ENCODE measurements at regions not wholly inside any gene's neighbourhood (a gene's known extent, or its start where the extent isn't known, plus 50 kb on each side); places are given as distances from the start of the nearest gene placed in this dataset.
"Not testable (repeated sequence)": the region's sequence is repeated elsewhere in the genome, so short reads cannot be mapped to it uniquely, and the experiment has no call there.

DNA sequence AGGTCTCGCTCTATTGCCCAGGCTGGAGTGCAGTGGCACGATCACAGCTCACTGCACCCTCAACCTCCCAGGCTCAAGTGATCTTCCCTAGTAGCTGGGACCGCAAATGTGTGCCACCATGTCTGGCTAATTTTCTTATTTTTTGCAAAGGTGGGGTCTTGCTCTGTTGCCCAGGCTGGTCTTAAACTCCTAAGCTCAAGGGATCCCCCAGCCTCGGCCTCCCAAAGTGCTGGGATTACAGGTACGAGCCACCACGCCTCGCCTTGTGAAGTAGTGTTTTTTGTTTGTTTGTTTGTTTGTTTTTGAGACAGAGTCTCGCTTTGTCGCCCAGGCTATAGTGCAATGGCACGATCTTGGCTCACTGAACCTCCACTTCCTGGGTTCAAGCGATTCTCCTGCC is 125.5 kb downstream of the HAUS1 start:
- DNase-seq (ENCODE audit: low read depth) = not testable (repeated sequence)

DNA sequence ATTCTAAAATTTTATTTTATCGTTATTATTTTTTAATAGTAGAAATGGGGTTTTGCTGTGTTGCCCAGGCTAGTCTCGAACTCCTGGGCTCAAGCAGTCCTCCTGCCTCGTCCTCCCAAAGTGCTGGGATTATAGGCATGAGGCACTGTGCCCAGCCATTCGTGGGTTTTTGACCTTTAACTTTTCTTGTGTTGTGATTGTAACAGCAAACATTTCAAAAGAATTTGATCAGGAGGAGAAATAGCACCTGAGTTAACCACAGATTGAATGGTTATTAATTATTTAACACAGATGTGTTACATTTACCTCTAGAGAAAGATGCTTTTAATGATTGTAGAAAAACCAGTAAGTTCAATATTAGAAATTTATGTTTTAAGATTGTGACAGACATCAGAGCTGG is 132.0 kb downstream of the HAUS1 start:
- no peak for DNase-seq (ENCODE audit: low read depth)

DNA sequence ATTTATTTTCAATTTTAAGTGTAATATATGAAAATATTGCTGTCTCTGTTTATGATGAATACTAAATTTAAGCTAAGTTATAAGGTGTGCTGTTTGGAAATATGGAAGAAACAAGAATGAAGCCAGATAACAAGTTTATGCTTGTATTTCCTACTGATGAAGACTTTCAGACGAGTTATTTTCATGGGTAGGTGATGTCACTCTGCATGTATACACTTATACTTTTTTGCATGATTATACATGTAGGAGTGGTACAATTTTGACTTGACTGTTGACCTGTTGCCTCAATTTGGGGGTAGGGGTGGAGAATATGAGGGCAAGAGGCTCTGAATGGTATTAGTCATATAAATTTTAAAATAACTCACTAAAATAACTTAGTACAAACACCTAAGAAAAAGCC is 133.7 kb downstream of the HAUS1 start:
- DNase-seq (ENCODE audit: low read depth) = no peak

DNA sequence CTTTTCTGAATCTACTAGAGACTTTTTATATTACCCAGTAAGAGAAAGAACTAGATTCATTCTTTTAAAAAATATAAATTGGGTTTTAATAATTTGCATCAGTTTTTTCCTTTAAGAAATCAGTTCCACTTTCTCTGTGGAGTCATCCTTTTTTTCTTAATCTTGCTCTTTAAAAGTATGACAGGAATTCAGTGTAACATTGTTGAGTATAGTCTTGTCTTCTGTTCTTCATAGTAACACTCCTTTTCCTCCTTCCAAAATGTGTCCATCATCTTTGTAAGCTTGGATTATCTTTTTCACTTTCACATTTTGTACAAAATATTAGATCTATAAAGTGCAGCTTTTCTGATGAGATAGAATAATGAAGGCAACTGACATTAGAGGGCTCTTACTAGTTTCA is 135.4 kb downstream of the HAUS1 start:
- DNase-seq (ENCODE audit: low read depth) = no peak

DNA sequence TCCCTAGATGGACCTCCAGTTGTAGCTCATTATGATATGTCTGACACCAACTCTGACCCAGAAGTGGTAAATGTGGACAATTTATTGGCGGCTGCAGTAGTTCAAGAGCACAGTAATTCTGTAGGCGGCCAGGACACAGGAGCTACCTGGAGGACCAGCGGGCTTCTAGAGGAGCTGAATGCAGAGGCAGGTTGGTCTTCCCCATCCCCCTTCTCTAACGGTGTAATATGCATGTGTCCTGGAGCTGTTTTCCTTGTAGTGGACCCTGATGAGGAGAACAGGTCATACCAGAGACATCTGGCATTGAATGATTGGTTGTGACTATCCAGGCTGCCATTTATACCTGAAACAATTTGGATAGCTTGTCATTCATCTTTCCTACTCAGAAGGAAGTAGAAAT is 135.8 kb downstream of the HAUS1 start:
- no peak for DNase-seq (ENCODE audit: low read depth)

DNA sequence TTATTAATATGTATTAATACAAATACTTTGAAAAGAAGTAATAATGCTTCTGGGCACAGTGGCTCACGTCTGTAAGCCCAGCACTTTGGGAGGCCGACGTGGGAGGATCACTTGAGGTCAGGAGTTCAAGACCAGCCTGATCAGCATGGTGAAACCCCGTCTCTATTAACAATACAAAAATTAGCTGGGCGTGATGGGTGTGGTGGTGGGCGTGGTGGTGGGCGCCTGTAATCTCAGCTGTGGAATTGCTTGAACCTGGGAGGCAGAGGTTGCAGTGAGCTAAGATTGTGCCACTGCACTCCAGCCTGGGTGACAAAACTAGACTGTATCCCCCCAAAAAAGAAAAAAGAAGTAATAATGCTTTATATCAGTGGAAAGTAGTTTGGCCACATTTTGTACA is 137.2 kb downstream of the HAUS1 start:
- not testable (repeated sequence) for DNase-seq (ENCODE audit: low read depth)

DNA sequence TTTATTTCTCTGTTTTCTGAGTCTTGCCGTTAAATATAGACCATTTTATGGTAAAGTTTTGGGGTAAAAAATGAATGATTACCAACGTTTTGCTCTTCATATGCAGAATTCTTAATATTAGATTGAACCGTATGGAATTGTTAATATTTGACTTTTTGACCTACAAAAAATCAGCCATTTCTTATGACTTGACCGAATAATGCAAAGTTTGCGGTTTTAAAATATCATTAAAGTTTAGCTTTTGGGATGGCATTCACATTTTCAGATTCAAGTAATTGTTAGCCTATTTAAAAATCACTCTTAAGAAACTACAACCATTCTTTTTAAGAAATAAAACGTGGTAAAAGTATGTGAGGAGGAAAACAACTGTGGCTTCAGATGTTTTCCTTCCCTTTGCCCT is 138.0 kb downstream of the HAUS1 start:
- no peak for DNase-seq (ENCODE audit: low read depth)

DNA sequence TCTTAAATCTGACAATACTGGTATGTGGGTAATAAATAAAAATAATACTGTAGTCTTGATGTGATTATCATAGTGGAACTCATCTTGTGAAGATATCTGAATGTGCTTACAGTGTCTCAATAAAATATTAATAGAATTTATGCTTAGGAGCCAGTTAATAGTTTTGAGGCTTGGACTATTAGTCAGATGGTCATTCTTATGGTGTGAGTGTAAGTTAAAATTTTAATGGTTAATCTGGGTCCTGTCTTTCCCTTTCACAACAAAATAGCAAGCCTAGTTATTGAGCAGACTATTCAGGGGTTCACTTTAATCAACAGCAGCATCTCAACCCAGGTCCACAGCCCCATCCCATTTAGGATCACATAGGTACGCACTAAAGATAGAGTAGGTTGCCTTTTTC is 138.9 kb downstream of the HAUS1 start:
- DNase-seq (ENCODE audit: low read depth) = no peak

DNA sequence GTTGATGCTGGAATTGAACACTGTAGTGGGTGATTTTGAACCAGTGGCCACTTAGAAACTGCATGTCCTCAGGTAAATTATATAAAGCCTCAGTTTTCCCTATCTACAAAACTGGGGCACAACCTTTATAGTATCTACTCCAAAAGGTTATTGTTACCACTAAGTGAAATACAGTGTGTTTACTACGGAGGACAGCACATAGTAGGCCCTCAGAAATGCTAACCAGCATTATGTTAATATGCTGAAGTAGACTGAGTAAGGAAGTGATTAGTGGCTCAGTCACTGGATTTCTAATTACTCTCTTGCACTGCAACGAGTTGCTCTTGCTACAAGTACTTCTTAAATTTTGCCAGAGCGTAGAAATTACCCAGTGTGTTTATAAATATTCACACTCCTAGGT is 139.5 kb downstream of the HAUS1 start:
- no peak for DNase-seq (ENCODE audit: low read depth)

DNA sequence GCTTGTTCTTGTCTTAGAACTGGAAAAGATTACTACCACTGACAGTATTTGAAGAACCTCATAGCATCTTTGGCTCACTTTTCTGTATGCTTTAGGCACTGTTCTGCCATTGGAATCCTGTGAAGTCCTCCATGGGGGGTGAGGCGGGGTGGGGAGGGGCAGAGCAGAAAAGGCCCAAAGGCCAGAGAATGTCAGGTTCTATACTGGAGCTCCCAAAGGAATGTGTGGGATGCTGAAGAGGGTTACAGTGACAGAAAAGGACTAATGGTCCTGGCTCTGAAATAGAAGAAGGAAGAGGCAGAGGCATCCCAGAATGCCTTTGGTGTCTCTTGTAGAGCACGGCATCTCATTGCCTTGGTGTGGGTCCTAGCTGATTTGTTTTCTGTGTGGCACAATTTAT is 141.9 kb downstream of the HAUS1 start:
- no peak for DNase-seq (ENCODE audit: low read depth)

DNA sequence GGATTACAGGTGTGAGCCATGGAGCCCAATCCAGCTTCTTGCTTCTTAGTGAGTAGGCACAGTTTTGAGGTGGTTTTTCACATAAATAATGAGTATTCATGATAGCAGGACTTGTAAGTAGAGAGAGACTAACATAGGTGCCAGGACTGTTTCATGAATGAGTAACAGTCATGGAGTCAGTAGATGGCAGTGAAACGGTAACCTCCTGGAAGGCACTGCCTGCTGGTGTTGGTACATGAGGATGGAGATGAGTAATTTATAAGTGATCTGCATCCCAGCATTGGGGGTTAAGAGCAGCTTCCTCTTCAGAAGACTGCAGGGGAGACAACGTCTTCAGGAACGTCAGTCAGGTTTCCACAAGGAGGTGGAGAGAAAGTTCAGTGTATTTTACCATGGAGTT is 143.8 kb downstream of the HAUS1 start:
- no peak for DNase-seq (ENCODE audit: low read depth)

DNA sequence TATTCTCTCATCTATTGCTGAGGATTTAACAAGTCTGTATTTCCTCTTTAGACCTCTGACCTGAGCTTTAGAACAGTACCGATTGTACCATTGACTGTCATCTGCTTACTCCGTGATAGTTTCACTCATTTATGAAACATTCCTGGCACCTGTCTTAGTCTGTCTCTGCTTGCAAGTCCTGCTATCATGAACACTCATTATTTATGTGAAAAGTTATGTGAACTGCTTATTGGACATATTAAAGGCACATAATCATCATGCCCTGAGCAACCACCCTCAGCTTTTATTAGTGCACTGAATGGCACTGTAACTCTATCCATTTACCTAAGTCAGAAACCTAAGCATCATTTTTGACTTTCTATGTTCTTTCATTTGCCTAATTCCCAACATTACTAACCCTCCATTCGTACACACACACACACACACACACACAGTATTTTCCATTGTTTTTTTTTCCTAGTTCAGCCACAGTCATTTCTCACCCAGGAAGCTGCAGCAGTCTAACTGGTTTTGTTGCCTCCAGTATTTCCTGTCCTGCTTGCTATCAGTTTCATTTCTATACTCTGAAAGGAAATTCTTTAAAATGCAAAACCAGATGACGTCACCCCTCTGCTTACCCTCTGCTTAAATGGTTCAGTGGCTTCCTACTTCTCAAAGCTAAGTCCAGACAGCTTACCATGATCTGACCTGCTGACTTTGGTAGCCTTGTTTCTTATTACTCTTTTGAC is 146.1 kb downstream of the HAUS1 start:
- DNase-seq (ENCODE audit: low read depth) = peak; percentile 87

DNA sequence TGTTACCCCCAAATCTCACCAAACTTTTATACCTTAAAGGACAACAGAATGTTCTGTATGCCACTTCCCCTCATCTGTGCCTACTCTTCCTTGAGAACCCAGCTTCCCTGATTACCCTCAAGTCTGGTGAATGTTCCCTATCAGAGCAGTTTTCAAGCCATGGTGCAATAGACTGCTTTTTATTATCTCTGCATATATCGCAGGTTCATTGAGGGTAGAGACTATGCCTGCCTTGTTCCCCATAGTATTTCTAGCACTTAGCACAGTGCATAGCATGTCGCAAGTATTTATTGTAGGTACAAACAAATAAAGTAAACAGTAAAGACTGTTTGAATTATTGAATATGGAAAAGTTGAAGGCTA is 146.6 kb downstream of the HAUS1 start:
- DNase-seq (ENCODE audit: low read depth) = no peak

DNA sequence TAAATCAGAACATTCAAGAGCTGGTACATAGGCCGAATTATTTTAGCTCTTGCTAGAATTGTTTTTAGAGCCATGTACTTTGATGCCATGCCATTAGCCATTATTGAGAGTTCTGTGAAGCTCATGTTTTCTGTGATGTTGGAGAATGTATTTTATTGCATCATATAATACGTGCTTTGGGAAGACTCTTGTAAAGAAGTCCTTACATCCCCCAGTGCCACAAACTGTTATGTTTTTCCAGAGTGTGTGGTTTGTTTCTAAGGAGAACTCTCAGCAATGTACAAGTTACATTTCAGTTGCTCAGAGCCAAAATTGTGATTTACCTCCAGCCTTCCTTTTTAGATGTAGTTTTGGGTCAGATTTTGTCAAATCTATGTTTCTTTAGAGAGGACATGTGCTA is 148.6 kb downstream of the HAUS1 start:
- no peak for DNase-seq (ENCODE audit: low read depth)

DNA sequence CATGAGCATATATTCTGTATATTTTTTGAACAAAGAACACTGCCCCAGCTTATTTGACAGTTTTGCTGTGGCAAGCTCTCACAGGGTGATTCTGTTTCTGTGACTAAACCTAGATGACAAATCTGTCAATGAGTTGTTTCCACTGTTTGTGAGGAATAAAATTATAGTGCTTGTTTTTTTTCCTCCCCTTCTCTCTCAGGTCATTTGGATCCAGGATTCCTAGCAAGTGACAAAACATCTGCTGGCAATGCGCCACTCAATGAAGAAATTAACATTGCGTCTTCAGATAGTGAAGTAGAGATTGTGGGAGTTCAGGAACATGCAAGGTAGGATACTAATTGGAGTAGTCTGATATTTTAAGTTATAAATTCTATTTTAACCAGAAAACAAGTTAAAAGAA is 149.3 kb downstream of the HAUS1 start:
- DNase-seq (ENCODE audit: low read depth) = no peak

DNA sequence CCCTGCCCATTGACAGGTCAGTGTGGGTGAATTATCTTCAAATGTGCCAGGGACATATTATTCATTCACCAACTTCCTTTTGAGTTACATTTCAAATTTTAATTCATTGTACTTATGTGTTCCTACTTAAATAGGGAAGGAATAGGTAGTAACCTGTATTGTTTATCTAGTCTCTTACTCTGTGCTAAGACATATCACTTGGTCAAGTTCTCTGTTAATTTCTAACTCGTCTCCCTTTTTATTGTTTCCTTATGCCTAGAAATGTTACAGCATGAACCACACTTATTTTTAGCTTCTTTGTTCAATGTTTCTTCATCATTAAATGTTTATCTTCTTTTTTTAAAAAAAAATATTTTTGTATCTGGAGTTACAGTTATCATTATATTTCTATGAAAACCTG is 151.9 kb downstream of the HAUS1 start:
- DNase-seq (ENCODE audit: low read depth) = no peak

DNA sequence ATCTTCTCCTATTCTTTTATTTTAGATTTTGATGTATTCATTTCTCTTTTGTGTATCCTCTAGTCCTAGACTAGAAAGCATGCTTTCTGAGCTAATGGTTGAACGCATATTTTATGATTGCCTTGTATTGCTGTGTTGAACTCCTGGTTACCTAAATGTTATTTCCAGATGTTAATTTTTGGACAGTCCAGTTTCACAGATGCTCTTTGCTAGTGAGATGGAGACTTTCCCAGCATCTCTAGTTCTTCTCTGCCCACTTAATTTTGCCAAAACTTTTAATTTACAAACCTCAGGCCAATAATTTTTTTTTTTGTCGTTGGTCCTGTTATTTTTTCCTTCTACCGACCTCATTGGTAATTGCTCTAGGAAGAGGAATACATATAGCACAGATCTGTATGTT is 153.2 kb downstream of the HAUS1 start:
- DNase-seq (ENCODE audit: low read depth) = no peak

DNA sequence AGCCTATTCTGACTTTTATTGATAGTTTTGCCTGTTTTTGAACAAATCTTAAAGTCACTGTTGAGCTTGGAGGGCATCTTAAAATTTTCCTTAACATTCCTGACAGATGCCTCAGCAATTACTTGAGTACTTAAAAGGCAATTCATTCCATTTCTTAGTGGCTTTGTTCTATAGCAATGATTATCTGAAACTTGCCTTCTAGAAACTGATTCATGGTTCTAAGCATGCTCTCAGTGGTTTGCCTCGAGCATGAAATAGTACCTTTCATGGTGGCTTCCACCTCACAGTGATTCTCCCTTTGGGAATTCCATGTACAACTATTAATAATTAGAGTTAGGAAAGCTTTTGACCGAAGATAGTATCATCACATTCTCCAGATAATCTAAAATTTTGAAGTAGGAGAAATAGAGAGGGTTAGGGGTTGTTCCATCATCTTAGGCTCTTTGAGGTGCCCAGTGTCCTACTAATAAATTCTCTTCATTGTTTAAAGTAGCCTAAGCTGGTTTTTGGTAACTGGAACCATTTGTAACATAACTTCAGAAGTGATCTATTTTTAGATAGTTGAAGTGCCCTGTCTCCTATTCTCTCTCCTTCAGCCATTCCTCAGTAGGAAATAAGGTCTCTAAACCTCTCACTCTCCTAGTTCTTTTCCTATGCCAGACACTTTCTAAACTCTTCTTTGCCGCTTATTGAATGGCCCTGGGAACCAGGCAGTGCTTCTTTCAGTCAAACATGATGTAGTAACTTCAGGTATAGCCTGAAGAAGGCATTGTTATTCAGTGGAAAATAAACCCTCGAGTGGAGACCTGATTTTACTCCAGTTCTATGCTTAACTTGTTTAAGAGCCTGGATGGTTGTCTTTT is 156.1 kb downstream of the HAUS1 start:
- no peak for DNase-seq (ENCODE audit: low read depth)

DNA sequence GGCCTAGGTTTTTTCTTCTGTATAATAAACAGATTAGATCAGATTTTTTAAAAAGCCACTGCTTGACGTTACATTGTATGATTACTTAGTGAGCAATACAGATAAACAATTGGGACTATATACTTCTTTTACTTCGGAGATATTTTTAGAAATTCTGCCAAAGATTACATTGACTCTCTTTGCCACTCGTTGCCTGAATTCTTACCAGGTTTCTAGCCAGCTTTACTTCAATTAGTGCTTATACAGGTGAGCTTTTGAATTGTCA is 156.6 kb downstream of the HAUS1 start:
- no peak for DNase-seq (ENCODE audit: low read depth)

DNA sequence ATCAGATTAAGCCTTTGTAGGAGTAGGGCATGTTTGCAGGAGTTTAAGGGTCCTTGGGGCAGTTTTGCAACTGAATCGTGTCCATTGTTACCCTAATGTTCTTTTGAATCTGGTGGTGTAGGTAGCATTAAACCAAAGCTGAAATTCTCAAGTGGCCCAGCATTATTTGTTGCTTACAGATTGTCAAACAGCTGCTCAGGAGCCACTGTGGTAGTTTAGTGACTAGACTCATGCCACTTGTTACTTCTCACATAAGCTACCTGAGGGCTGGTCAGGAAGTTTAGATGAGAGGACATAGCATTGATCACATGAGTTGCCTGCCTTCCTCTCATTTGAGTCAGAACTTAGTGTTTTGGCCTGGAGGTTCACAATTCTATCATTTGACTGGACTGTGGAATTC is 157.6 kb downstream of the HAUS1 start:
- no peak for DNase-seq (ENCODE audit: low read depth)

DNA sequence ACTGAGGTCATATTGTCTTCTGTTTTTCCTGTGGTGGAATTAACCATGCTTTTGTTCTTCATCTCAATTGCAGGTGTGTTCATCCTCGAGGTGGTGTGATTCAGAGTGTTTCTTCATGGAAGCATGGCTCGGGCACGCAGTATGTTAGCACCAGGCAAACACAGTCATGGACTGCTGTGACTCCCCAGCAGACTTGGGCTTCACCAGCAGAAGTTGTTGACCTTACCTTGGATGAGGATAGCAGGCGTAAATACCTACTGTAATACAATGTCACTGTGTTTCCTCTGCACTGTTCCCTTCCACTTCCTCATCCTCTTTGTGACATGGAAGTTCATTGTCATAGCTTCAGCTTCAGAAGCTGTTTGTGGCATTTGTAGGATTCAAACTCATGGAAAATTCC is 158.7 kb downstream of the HAUS1 start:
- DNase-seq (ENCODE audit: low read depth) = no peak

DNA sequence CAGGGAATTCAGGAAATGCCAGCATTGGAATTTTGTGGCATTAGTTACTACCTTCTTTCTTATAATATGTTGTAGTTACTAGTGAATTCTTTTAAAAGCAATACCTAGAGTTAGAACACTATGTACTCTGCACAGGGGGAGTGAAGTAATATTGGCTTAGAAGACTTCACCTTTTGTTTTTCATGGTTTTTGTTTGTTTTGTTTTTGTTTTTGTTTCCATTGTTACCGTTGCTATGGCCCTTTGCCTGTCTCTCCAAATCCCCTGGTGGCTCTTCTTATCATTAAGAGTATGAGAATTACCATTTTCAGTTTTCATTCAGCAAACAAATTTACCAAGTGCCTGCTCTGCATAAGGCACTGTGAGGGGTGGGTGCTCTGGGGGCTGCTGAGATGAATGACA is 160.1 kb downstream of the HAUS1 start:
- DNase-seq (ENCODE audit: low read depth) = no peak

DNA sequence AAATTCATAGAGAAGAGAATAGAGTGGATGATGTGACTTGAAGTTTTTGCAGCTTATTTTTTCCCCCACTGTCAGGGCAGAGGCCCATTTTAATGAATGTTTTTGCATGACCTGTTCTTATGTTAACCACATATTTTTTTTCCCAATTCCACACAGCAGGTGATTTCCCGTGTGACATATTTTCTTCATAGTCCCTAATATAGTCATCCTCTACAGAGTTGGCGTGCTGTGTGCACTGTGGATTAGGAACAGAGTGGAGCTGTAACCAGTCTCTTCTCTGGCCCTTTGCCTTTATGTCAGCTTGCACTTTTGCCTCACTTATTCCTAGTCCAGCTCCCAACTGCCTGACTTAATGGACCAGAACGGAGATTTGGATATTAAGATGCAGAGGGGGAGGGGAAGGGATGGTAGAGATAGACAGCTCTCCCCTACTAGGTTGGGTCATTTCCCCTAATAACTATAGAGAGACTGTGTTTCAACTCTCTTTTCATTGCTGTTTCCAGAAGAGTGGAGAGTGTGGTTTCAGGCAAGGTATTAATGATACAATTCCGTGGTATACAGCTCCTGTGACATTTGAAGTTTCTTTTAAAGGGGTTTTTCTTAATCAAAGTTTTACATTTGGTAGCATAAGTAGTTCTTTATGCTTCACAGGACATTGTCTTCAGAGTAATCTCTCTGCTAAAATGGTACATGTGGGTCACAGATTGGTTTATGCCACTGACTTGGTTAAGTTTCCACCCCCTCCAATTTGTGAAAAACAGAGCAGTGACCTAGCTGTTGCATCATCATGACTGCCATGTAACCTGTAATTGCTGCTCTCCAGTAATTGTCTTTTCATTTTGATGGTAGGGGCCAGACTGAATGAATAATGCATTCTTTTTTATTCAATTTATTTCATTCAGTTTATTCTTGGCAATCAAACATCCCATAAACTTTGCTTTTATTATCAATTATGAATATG is 161.3 kb downstream of the HAUS1 start:
- DNase-seq (ENCODE audit: low read depth) = no peak

Data from non-pigmented ciliary epithelial cell (primary cell).